A549 (cell line): ENCODE measurements at regions not wholly inside any gene's neighbourhood (a gene's known extent, or its start where the extent isn't known, plus 50 kb on each side); places are given as distances from the start of the nearest gene placed in this dataset.

Source experiments
- ATAC-seq, 2 experiments: fragments of 200-7000 bp in 1 of 2; fragments of >200 bp in 1 of 2; cut with Nextera tagmentation in 1 of 2; cut with Tn5 transposase in 1 of 2; 3 replicates each; pipeline versions ENCODE4 v1.8.0 to v1.9.1; 2018 to 2020; ENCODE audit warnings: mild to moderate bottlenecking in 1 of 2, moderate library complexity in 1 of 2
- CTCF ChIA-PET: fragments of 300-600 bp; sonication (Branson Sonifier 250); formaldehyde crosslinking; extraction: SDS; loops from one replicate; lab custom pipeline; 2021; ENCODE audit warnings: antibody characterized with exemption, inconsistent platforms; lab: Yijun Ruan, JAX
- POLR2A ChIA-PET: fragments of 350-600 bp; formaldehyde crosslinking; extraction: SDS; loops from one replicate; lab custom pipeline; 2021; ENCODE audit warnings: antibody characterized with exemption, inconsistent platforms; lab: Yijun Ruan, JAX
- DNase-seq, 2 experiments: peaks; one replicate each; pipeline versions ENCODE4 v3.0.0 to v3.0.0-alpha.2; 2011 to 2016; ENCODE audit warnings: low read depth in 1 of 2, low spot score in 1 of 2
- FAIRE-seq: peaks from 2 replicates; lab custom pipeline; 2011; peaks lifted over from hg19 to GRCh38; lab: Jason Lieb, UNC
- H3K27ac ChIP-seq, 2 experiments: fragments of >200 bp; sonication (Bioruptor Twin); formaldehyde crosslinking; 3 replicates each; pipeline ENCODE4 v1.5.1; 2016 to 2017
- H3K4me1 ChIP-seq: fragments of >200 bp; sonication (Bioruptor Twin); formaldehyde crosslinking; 3 replicates; pipeline ENCODE4 v1.6.1; 2016
- H3K4me2 ChIP-seq: fragments of >200 bp; sonication (Bioruptor Twin); formaldehyde crosslinking; 3 replicates; pipeline ENCODE4 v1.6.1; 2016
- H3K4me3 ChIP-seq: fragments of >200 bp; sonication (Bioruptor Twin); formaldehyde crosslinking; 3 replicates; pipeline ENCODE4 v1.5.1; 2016
- H3K9me3 ChIP-seq: fragments of >200 bp; sonication (Bioruptor Twin); formaldehyde crosslinking; 3 replicates; pipeline ENCODE4 v1.6.1; 2016
- BHLHE40 ChIP-seq: IDR thresholded peaks from 2 replicates; pipeline ENCODE4 v1.6.1; 2012; ENCODE audit warnings: low read depth, low read length, inconsistent platforms
- CBX8 ChIP-seq: fragments of 200-600 bp; sonication (generic); IDR thresholded peaks from 2 replicates; pipeline ENCODE4 v1.6.1; 2016
- CEBPB ChIP-seq, 2 experiments: fragments of >200 bp in 1 of 2; sonication (Bioruptor Twin) in 1 of 2; formaldehyde crosslinking in 1 of 2; IDR thresholded peaks; 2 replicates each; pipeline ENCODE4 v1.6.1; 2012 to 2016
- CHD2 ChIP-seq: fragments of 150-350 bp; IDR thresholded peaks from 2 replicates; pipeline ENCODE4 v1.6.1; 2014; ENCODE audit warnings: low read length; ENCODE audit not compliant: partially characterized antibody
- CHD4 ChIP-seq: fragments of 200-600 bp; sonication (generic); IDR thresholded peaks from 2 replicates; pipeline ENCODE4 v1.6.1; 2016; ENCODE audit warnings: antibody characterized with exemption, mild to moderate bottlenecking, borderline replicate concordance
- EHMT2 ChIP-seq: fragments of 200-600 bp; sonication (generic); IDR thresholded peaks from 2 replicates; pipeline ENCODE4 v1.6.1; 2016; ENCODE audit warnings: antibody characterized with exemption, low read depth, mild to moderate bottlenecking, moderate library complexity
- EP300 ChIP-seq, 2 experiments: fragments of >200 bp; sonication (Bioruptor Twin); formaldehyde crosslinking; IDR thresholded peaks; 2 replicates in 1 of 2; 3 replicates in 1 of 2; pipeline ENCODE4 v1.6.1; 2016 to 2017
- ESRRA ChIP-seq: fragments of 150-350 bp; IDR thresholded peaks from 2 replicates; pipeline ENCODE4 v1.6.1; 2014; ENCODE audit warnings: mild to moderate bottlenecking, low read length, borderline replicate concordance
- FOSB ChIP-seq: fragments of 250-450 bp; sonication (Bioruptor Pico); IDR thresholded peaks from 2 replicates; pipeline ENCODE4 v1.5.0; 2020; ENCODE audit warnings: mild to moderate bottlenecking, moderate library complexity
- GATA3 ChIP-seq: IDR thresholded peaks from 2 replicates; pipeline ENCODE4 v1.6.1; 2012; ENCODE audit warnings: borderline replicate concordance
- HDAC2 ChIP-seq: fragments of 200-600 bp; sonication (generic); IDR thresholded peaks from 2 replicates; pipeline ENCODE4 v1.6.1; 2016
- HMGXB4 ChIP-seq: fragments of 250-450 bp; sonication (Bioruptor Pico); IDR thresholded peaks from 2 replicates; pipeline ENCODE4 v1.5.0; 2021; ENCODE audit warnings: mild to moderate bottlenecking, moderate library complexity, borderline replicate concordance
- JUN ChIP-seq, 2 experiments: fragments of >200 bp; sonication (Bioruptor Twin); formaldehyde crosslinking; IDR thresholded peaks; 2 replicates in 1 of 2; 3 replicates in 1 of 2; pipeline ENCODE4 v1.6.1; 2016 to 2017
- JUNB ChIP-seq: fragments of >200 bp; sonication (Bioruptor Twin); formaldehyde crosslinking; IDR thresholded peaks from 2 replicates; pipeline ENCODE4 v1.6.1; 2016
- MAFK ChIP-seq: fragments of 450-650 bp; IDR thresholded peaks from 2 replicates; pipeline ENCODE4 v1.6.1; 2014; ENCODE audit not compliant: partially characterized antibody
- MYC ChIP-seq: IDR thresholded peaks from 2 replicates; pipeline ENCODE4 v1.6.1; 2012; ENCODE audit warnings: mild to moderate bottlenecking, inconsistent platforms, low read length, improper control_type of control experiment, borderline replicate concordance
- NPAS2 ChIP-seq: fragments of 250-450 bp; sonication (Bioruptor Pico); IDR thresholded peaks from 2 replicates; pipeline ENCODE4 v1.8.0; 2022; ENCODE audit warnings: mild to moderate bottlenecking, moderate library complexity, borderline replicate concordance
- NR3C1 ChIP-seq: fragments of >200 bp; sonication (Bioruptor Twin); formaldehyde crosslinking; IDR thresholded peaks from 3 replicates; pipeline ENCODE4 v1.6.1; 2017
- POLR2A ChIP-seq: IDR thresholded peaks from 2 replicates; pipeline ENCODE4 v1.6.1; 2012; ENCODE audit warnings: mild to moderate bottlenecking, low read length
- RAD21 ChIP-seq, 2 experiments: fragments of >200 bp in 1 of 2; sonication (Bioruptor Twin) in 1 of 2; formaldehyde crosslinking in 1 of 2; IDR thresholded peaks in 1 of 2; conservative IDR thresholded peaks in 1 of 2; 2 replicates in 1 of 2; 3 replicates in 1 of 2; pipeline ENCODE4 v1.6.1; 2012 to 2018; ENCODE audit warnings: inconsistent platforms in 1 of 2
- RFX5 ChIP-seq: fragments of 450-650 bp; IDR thresholded peaks from 2 replicates; pipeline ENCODE4 v1.7.1; 2014; ENCODE audit warnings: antibody characterized with exemption, mild to moderate bottlenecking, moderate library complexity
- TFCP2L1 ChIP-seq: fragments of 250-450 bp; sonication (Bioruptor Pico); IDR thresholded peaks from 2 replicates; pipeline ENCODE4 v1.5.0; 2021; ENCODE audit warnings: mild to moderate bottlenecking
- USF2 ChIP-seq: fragments of 450-650 bp; IDR thresholded peaks from 2 replicates; pipeline ENCODE4 v1.6.1; 2014; ENCODE audit warnings: antibody characterized with exemption
- ZC3H11A ChIP-seq: fragments of 450-650 bp; IDR thresholded peaks from 2 replicates; pipeline ENCODE4 v1.6.1; 2014; ENCODE audit warnings: antibody characterized with exemption, mild to moderate bottlenecking
- ZFP36 ChIP-seq: fragments of 450-650 bp; IDR thresholded peaks from 2 replicates; pipeline ENCODE4 v1.6.1; 2014; ENCODE audit warnings: borderline replicate concordance; ENCODE audit not compliant: partially characterized antibody
- ZNF302 ChIP-seq: fragments of 250-450 bp; sonication (Bioruptor Pico); IDR thresholded peaks from 2 replicates; pipeline ENCODE4 v1.9.0; 2021; ENCODE audit warnings: inconsistent platforms, mild to moderate bottlenecking, moderate library complexity
- ZSCAN20 ChIP-seq: fragments of 250-450 bp; sonication (Bioruptor Pico); IDR thresholded peaks from 2 replicates; pipeline ENCODE4 v1.8.0; 2022; ENCODE audit warnings: mild to moderate bottlenecking, moderate library complexity
- WGBS: methylation state at CpG from one replicate; pipeline ENCODE4 v1.1.6; 2017; ENCODE audit errors: missing lambda C conversion rate; 5-methylcytosine and 5-hydroxymethylcytosine counted together

DNA sequence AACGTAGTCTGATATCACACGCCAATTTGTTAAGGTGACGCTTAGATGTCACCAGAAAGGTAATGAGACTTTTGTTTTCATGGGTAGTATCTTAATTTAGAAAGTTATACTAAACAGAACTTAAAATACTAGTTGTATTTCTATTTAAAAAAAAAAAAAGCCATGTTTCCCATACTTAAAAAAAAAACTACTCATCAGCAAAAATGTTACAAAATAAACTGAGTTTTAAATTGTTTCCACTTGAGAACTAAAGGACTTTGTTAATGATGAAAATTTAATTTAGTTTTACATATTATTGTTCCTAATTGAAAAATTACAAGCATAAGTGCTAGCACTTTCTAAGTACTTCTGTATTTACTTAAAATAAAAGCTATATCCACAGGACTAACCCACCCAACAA is 300.8 kb upstream of the ATP11B start:
- FAIRE-seq (no peak), DNase-seq (no peak), ATAC-seq (no peak)
- TF ChIP-seq ZSCAN20 (no peak), HDAC2 (no peak), BHLHE40 (no peak), EHMT2 (no peak), MAFK (peak; percentile 24), RAD21 (conservative IDR thresholded peaks at IDR 0.05 in 1 of 2, IDR thresholded peaks at IDR 0.05 in 1 of 2) (no peak)
- ChIA-PET POLR2A (no interaction called here), CTCF (interaction anchor here (0.8 kb wide), 1 partner anchor 28 kb away, joined by 3 read pairs; no protein-coding TSS in a partner anchor)
- Histone ChIP-seq H3K4me2 (no peak overlapping the region), H3K9me3 (no peaks in the 10 kb centered on the region), H3K4me3 (no peak overlapping the region), H3K4me1 (no peaks in the 10 kb centered on the region), H3K27ac (no peak overlapping the region)
- WGBS, result 90% methylated on average over 3 of the region's 3 CpGs

GRCh38 chr3:182500289-182500688 is 293.0 kb upstream of the ATP11B start:
- no peak for ATAC-seq
- FAIRE-seq, result no peak
- 92% methylated on average over 3 of the region's 10 CpGs for WGBS

GRCh38 chr3:182501856-182502255 is 291.4 kb upstream of the ATP11B start:
- H3K4me2 ChIP-seq, result no peak overlapping the region
- DNase-seq (no peak), FAIRE-seq (no peak), ATAC-seq (no peak)
- H3K9me3 ChIP-seq, result no peaks in the 10 kb centered on the region
- ChIA-PET CTCF (interaction anchor here (1.3 kb wide), 1 partner anchor 11 kb away, joined by 3 read pairs; no protein-coding TSS in a partner anchor), POLR2A (no interaction called here)
- WGBS, result 23% methylated on average over 3 of the region's 3 CpGs
- H3K4me3 ChIP-seq, result no peak overlapping the region
- TF ChIP-seq POLR2A (no peak), NR3C1 (no peak), TFCP2L1 (CRISPR knock-in tag) (no peak), CBX8 (no peak), MAFK (no peak), JUNB (no peak), RFX5 (no peak), JUN (IDR thresholded peaks at IDR 0.05) (no peak), ZC3H11A (no peak), BHLHE40 (no peak), GATA3 (no peak), HDAC2 (no peak), ESRRA (no peak), ZNF302 (CRISPR knock-in tag) (no peak), MYC (no peak), USF2 (no peak)
- H3K4me1 ChIP-seq, result no peaks in the 10 kb centered on the region
- no peak overlapping the region for H3K27ac ChIP-seq

More at GRCh38 chr3:182500289-182500688, 293.0 kb upstream of the ATP11B start:
- ChIA-PET POLR2A (no interaction called here), CTCF (interaction anchor here (1.3 kb wide), 1 partner anchor 9 kb away, joined by 3 read pairs; no protein-coding TSS in a partner anchor)
- Histone ChIP-seq H3K9me3 (no peaks in the 10 kb centered on the region), H3K27ac (no peak overlapping the region), H3K4me2 (no peak overlapping the region), H3K4me1 (no peaks in the 10 kb centered on the region), H3K4me3 (no peak overlapping the region)
- TF ChIP-seq BHLHE40, result no peak
- no peak for TF ChIP-seq JUN (IDR thresholded peaks at IDR 0.05)
- no peak for TF ChIP-seq CHD2
- no peak for TF ChIP-seq GATA3
- no peak for TF ChIP-seq FOSB (CRISPR knock-in tag)
- TF ChIP-seq HMGXB4 (CRISPR knock-in tag), result no peak
- TF ChIP-seq CBX8, result no peak
- TF ChIP-seq RAD21 (conservative IDR thresholded peaks at IDR 0.05 in 1 of 2, IDR thresholded peaks at IDR 0.05 in 1 of 2), result no peak
- TF ChIP-seq EP300 (IDR thresholded peaks at IDR 0.05), result no peak
- TF ChIP-seq ZFP36, result no peak
- TF ChIP-seq NR3C1, result no peak
- TF ChIP-seq ZNF302 (CRISPR knock-in tag), result no peak
- TF ChIP-seq ESRRA, result no peak
- no peak for TF ChIP-seq CEBPB (IDR thresholded peaks at IDR 0.05)
- TF ChIP-seq USF2, result no peak
- no peak for TF ChIP-seq CHD4
- TF ChIP-seq NPAS2 (CRISPR knock-in tag), result no peak
- DNase-seq, result no peak
